Memory B cell (primary cell): ENCODE measurements at regions not wholly inside any gene's neighbourhood (a gene's known extent, or its start where the extent isn't known, plus 50 kb on each side); places are given as distances from the start of the nearest gene placed in this dataset.

Experiments used
- ATAC-seq: fragments of 150-1000 bp; cut with Tn5 transposase; 2 replicates; pipeline ENCODE4 v1.10.0; 2021; ENCODE audit warnings: low read depth, mild to moderate bottlenecking, moderate library complexity
- DNase-seq, 2 donors: peaks; one replicate each; pipeline ENCODE4 v3.0.0; 2022; ENCODE audit warnings: low spot score in 2 of 2
- H3K27ac Mint-ChIP-seq: one replicate; pipeline ENCODE4 v1.8.0; 2022; ENCODE audit warnings: mild to moderate bottlenecking, moderate library complexity, mixed read lengths
- H3K27me3 Mint-ChIP-seq: one replicate; pipeline ENCODE4 v1.8.0; 2022; ENCODE audit warnings: mixed read lengths
- H3K36me3 Mint-ChIP-seq: one replicate; pipeline ENCODE4 v1.8.0; 2022; ENCODE audit warnings: mild to moderate bottlenecking, mixed read lengths
- H3K4me1 Mint-ChIP-seq: one replicate; pipeline ENCODE4 v1.8.0; 2022; ENCODE audit warnings: mixed read lengths
- H3K4me3 Mint-ChIP-seq: one replicate; pipeline ENCODE4 v1.8.0; 2022; ENCODE audit warnings: mild to moderate bottlenecking, moderate library complexity, mixed read lengths
- H3K9me3 Mint-ChIP-seq: one replicate; pipeline ENCODE4 v1.8.0; 2022; ENCODE audit warnings: mixed read lengths

- Mint-ChIP-seq H3K4me1 (no peaks in the 10 kb centered on the region), H3K27me3 (peaks cover 8% of the 10 kb centered on the region), H3K36me3 (peaks cover 3% of the 10 kb centered on the region), H3K27ac (no peak overlapping the region), H3K4me3 (no peak overlapping the region), H3K9me3 (peaks cover 4% of the 10 kb centered on the region)
- no peak for DNase-seq
- no peak for ATAC-seq
Observed at GRCh38 chr14:104518659-104519350, 60.8 kb upstream of the C14orf180 start.

- no peaks in the 10 kb centered on the region for H3K4me1 Mint-ChIP-seq
- H3K27ac Mint-ChIP-seq: no peak overlapping the region
- peaks cover 3% of the 10 kb centered on the region for H3K36me3 Mint-ChIP-seq
- H3K4me3 Mint-ChIP-seq: no peak overlapping the region
- H3K9me3 Mint-ChIP-seq: peaks cover 4% of the 10 kb centered on the region
- no peak for DNase-seq
- ATAC-seq: no peak
- H3K27me3 Mint-ChIP-seq: peaks cover 6% of the 10 kb centered on the region
Observed at GRCh38 chr14:104519721-104520120, 59.8 kb upstream of the C14orf180 start.

GRCh38 chr14:104520620-104521410 is 58.7 kb upstream of the C14orf180 start:
- peaks cover 6% of the 10 kb centered on the region for H3K27me3 Mint-ChIP-seq
- peaks cover 3% of the 10 kb centered on the region for H3K36me3 Mint-ChIP-seq
- H3K4me1 Mint-ChIP-seq: no peaks in the 10 kb centered on the region
- no peak for ATAC-seq
- H3K9me3 Mint-ChIP-seq: peaks cover 4% of the 10 kb centered on the region
- no peak overlapping the region for H3K27ac Mint-ChIP-seq
- no peak for DNase-seq
- H3K4me3 Mint-ChIP-seq: no peak overlapping the region

- ATAC-seq (no peak), DNase-seq (no peak)
- Mint-ChIP-seq H3K9me3 (peaks cover 9% of the 10 kb centered on the region), H3K27ac (no peak overlapping the region), H3K4me1 (no peaks in the 10 kb centered on the region), H3K27me3 (peaks cover 6% of the 10 kb centered on the region), H3K36me3 (peaks cover 3% of the 10 kb centered on the region), H3K4me3 (no peak overlapping the region)
Observed at GRCh38 chr14:104521816-104522745, 57.5 kb upstream of the C14orf180 start.

GRCh38 chr14:104522926-104523545 is 56.5 kb upstream of the C14orf180 start:
- H3K4me1 Mint-ChIP-seq: no peaks in the 10 kb centered on the region
- DNase-seq (no peak), ATAC-seq (no peak)

GRCh38 chr14:104523546-104523935 is 56.0 kb upstream of the C14orf180 start:
- Mint-ChIP-seq H3K27me3 (peaks cover 5% of the 10 kb centered on the region), H3K9me3 (peaks cover 15% of the 10 kb centered on the region), H3K4me3 (no peak overlapping the region), H3K27ac (no peak overlapping the region), H3K4me1 (no peaks in the 10 kb centered on the region), H3K36me3 (peaks cover 5% of the 10 kb centered on the region)
- DNase-seq (no peak), ATAC-seq (no peak)

More at GRCh38 chr14:104522926-104523545, 56.5 kb upstream of the C14orf180 start:
- Mint-ChIP-seq H3K27ac (no peak overlapping the region), H3K27me3 (peaks cover 6% of the 10 kb centered on the region), H3K4me3 (no peak overlapping the region), H3K36me3 (peaks cover 6% of the 10 kb centered on the region), H3K9me3 (peaks cover 15% of the 10 kb centered on the region)

- no peak for DNase-seq
- no peaks in the 10 kb centered on the region for H3K4me1 Mint-ChIP-seq
- H3K36me3 Mint-ChIP-seq: peaks cover 5% of the 10 kb centered on the region
- peaks cover 15% of the 10 kb centered on the region for H3K9me3 Mint-ChIP-seq
- H3K4me3 Mint-ChIP-seq: no peak overlapping the region
- ATAC-seq: no peak
- H3K27me3 Mint-ChIP-seq: peaks cover 4% of the 10 kb centered on the region
- no peak overlapping the region for H3K27ac Mint-ChIP-seq
Observed at GRCh38 chr14:104524726-104525125, 54.8 kb upstream of the C14orf180 start.

- ATAC-seq: no peak
- no peaks in the 10 kb centered on the region for H3K4me1 Mint-ChIP-seq
- H3K27me3 Mint-ChIP-seq: peaks cover 7% of the 10 kb centered on the region
- H3K4me3 Mint-ChIP-seq: no peak overlapping the region
- no peak overlapping the region for H3K27ac Mint-ChIP-seq
- H3K9me3 Mint-ChIP-seq: peaks cover 15% of the 10 kb centered on the region
- peaks cover 5% of the 10 kb centered on the region for H3K36me3 Mint-ChIP-seq
- no peak for DNase-seq
Observed at GRCh38 chr14:104526723-104527645, 52.6 kb upstream of the C14orf180 start.

GRCh38 chr14:104527857-104528459 is 51.6 kb upstream of the C14orf180 start:
- no peak overlapping the region for H3K27ac Mint-ChIP-seq
- peaks cover 15% of the 10 kb centered on the region for H3K9me3 Mint-ChIP-seq
- H3K4me3 Mint-ChIP-seq: no peak overlapping the region
- peaks cover 5% of the 10 kb centered on the region for H3K36me3 Mint-ChIP-seq
- H3K27me3 Mint-ChIP-seq: peaks cover 7% of the 10 kb centered on the region
- no peak for ATAC-seq
- no peak for DNase-seq
- H3K4me1 Mint-ChIP-seq: no peaks in the 10 kb centered on the region

- Mint-ChIP-seq H3K27ac (no peak overlapping the region), H3K9me3 (peaks cover 15% of the 10 kb centered on the region), H3K36me3 (peaks cover 5% of the 10 kb centered on the region), H3K27me3 (peaks cover 7% of the 10 kb centered on the region), H3K4me3 (no peak overlapping the region), H3K4me1 (no peaks in the 10 kb centered on the region)
- no peak for DNase-seq
- no peak for ATAC-seq
Observed at GRCh38 chr14:104528496-104528895, 51.1 kb upstream of the C14orf180 start.
